Tibial nerve (tissue), 4 donors: ENCODE measurements at regions not wholly inside any gene's neighbourhood (a gene's known extent, or its start where the extent isn't known, plus 50 kb on each side); places are given as distances from the start of the nearest gene placed in this dataset.

Source experiments
- EP300 ChIP-seq, 2 donors: sonication (generic); formaldehyde crosslinking; IDR thresholded peaks; one replicate each; pipeline ENCODE4 v1.6.1; 2017; ENCODE audit warnings: antibody characterized with exemption in 2 of 2, mild to moderate bottlenecking in 1 of 2
- POLR2A ChIP-seq, 2 donors: fragments of 450-650 bp; IDR thresholded peaks; one replicate each; pipeline ENCODE4 v1.6.1; 2017; ENCODE audit warnings: antibody characterized with exemption in 2 of 2, mild to moderate bottlenecking in 2 of 2, moderate library complexity in 2 of 2
- TF ChIP-seq, protein P1 (sequence below), 5 experiments: fragments of 200-600 bp in 3 of 5; fragments of 450-650 bp in 2 of 5; sonication (generic) in 3 of 5; IDR thresholded peaks; one replicate each; pipeline ENCODE4 v1.5.1; 2016 to 2019; ENCODE audit warnings: antibody characterized with exemption in 5 of 5, mild to moderate bottlenecking in 3 of 5, moderate library complexity in 2 of 5

DNA sequence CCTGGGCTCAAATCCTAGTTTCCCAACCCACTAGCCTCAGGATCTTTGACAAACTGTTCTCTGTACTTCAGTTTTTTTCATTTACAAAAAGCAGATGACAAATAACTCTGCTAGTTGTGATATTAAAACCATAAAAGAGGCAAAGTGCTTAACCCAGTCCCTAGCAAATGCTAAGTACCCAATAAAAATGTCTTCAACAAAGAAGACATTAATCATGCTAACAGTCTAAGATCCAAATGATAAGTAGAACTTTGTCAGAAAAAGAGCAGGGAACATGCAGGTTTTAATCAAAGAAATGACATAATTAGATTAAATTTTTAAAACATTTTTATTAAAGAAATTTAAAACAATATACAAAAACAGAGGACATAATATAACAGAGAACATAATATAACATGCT lies 203.0 kb upstream of the ADRA1B start:
- TF ChIP-seq, protein P1, sequence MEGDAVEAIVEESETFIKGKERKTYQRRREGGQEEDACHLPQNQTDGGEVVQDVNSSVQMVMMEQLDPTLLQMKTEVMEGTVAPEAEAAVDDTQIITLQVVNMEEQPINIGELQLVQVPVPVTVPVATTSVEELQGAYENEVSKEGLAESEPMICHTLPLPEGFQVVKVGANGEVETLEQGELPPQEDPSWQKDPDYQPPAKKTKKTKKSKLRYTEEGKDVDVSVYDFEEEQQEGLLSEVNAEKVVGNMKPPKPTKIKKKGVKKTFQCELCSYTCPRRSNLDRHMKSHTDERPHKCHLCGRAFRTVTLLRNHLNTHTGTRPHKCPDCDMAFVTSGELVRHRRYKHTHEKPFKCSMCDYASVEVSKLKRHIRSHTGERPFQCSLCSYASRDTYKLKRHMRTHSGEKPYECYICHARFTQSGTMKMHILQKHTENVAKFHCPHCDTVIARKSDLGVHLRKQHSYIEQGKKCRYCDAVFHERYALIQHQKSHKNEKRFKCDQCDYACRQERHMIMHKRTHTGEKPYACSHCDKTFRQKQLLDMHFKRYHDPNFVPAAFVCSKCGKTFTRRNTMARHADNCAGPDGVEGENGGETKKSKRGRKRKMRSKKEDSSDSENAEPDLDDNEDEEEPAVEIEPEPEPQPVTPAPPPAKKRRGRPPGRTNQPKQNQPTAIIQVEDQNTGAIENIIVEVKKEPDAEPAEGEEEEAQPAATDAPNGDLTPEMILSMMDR (IDR thresholded peaks at IDR 0.05), result no peak
- TF ChIP-seq POLR2A (IDR thresholded peaks at IDR 0.05) (no peak), EP300 (IDR thresholded peaks at IDR 0.05) (no peak)
